Right hindlimb (tissue), 1 donor: ENCODE measurements at regions not wholly inside any gene's neighbourhood (a gene's known extent, or its start where the extent isn't known, plus 50 kb on each side); places are given as distances from the start of the nearest gene placed in this dataset.
A peak's percentile ranks its signal among the peaks of the same experiment; 100 is the strongest.

Experiments used
- DNase-seq: peaks from one replicate; pipeline ENCODE4 v3.0.0-alpha.2; 2018

DNA sequence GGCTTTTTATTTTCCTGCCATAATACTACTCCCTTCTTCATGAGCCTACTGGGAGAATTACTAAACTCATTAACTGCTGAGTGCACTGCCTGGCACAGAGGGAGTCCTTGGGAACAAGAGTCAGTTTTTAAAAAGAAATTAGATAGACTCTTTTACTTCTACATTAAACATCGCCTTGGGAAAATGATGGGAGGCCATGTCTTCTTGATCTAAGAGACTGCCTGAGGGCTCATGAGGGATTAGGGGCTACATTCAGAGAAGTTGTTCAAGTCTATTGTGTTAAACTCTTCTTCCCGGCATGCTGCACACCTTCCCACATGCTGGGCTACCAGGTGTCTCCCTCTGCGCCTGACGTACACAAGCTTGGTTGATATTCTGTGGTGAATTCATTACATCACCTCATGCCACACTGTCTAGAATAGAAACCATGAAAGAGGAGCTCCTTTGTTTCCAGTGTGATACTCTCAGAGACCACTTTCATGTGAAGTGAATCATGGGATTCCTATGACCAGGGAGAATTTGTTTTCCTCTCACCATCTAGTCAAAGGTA, 1422.3 kb downstream of the AACS start:
- no peak for DNase-seq

GRCh38 chr12:126488806-126489205, 1423.6 kb downstream of the AACS start:
- DNase-seq, result peak; percentile 47

DNA sequence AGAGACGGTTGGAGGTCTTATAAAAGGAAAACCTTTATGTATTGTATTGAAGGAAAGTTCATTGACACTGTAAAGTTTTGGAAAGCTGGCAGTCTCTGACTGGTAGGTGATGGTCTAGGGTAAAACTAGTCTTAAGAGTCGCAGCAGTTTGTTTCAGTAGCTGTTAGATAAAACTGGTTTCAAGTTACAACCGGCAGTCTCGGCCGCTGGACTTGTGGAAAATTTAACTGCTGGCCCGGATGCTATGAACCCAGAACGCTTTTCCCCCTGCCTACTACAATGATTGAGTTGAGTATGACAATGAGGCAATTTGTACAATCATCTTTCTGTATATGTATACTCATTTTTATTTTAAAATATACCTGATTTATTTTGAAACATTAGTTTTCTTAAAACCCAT, 1426.9 kb downstream of the AACS start:
- DNase-seq, result no peak

DNA sequence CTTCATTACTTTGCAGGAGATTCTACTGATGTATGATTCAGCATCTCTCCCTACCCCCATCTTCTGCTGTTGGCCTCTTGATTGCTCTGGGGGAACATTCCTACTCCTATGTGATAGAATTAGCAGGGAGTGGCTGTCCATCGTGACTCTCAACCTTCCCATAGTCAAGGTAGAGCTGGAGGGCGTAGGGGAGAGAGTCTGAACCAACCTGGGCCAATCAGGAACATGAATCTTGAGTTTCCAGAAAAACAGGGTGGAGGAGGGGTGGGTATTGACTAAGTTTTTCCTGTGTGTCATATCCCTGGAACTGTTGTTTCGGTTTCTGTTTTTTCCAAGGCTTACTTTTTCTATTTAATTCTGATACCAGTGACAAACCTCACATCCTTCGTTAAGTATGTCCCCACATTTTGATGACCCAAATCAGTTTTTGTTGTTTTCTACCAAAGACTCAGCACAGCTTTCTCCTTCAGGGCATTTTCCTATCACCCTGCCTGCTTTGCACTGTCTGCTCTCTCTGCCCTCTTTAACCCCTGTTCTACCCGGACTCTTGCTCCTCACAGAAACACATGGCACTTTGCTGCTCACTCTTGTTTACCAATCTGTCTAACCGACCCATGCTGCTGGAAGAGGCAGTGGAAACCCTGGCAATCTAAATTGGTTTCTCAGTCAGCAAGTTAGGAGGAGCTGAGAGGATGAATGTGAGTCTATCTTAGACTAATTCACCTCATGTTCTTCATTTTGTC, 1428.3 kb downstream of the AACS start:
- DNase-seq, result no peak

DNA sequence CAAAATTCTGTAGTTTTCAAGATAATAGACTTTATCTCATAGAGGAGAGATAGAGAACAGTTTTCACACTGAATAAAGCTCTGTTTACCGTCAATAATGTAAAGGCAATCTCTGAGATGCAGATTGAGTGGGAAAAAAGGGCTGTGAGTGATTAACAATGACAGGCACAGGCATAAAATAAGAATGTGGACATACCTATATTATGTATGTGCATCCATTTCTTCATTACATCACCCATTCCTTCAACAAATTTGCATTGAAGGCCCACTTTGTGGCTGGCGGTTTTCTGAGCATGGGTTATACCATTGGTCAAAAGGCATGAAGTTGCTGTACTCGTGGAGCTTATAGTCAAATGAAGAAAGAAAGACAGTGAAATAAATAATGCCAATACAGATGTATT, 1431.0 kb downstream of the AACS start:
- no peak for DNase-seq

DNA sequence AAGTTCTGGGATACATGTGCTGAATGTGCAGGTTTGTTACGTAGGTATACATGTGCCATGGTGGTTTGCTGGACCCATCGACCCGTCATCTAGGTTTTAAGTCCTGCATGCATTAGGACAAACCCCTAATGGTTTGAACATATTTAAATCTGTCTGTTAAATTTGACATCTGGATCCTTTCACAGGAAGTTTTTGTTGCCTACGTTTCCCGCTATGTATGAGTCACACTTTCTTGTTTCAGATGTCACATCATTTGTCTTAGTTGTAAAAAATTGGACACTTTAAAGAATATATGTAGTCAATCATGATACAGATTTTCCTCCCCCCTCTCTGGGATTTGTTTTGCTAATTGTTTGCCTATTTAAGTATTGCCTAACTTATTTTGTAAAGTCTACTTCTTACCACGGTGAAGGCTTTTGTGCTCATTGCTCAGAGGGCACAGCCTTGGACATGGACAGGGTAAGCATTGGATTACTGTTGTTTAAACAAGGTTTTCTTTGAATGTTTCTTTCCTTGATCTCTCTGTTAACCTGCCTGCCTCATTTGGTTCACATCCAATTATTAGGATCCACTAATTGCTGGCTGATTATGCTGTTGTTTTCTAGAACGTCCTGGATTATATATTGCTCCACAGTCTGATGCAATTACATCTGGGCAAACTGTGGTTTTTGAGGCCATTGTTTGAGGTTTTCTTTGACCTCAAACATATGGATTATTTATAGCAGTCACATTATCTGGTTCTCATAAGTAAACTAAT, 1441.4 kb downstream of the AACS start:
- no peak for DNase-seq

DNA sequence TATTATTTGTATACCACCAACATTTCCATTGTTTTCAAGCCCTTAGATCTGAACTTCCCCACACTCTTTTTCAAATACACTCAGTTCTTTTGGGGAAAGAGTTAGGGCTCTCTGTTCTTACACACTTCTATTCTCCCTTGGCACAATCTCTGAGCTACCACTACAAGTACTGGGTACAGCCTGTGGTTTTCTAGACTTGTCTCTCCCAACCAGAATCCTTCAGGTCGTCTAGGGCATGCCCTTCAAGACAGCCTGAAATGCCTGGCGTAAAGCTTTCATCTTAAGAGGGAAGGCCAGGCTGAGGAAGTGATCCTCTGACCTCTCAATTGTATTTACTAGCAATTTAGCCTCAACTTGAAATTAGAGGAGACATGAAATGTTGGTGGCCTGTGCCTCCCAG, 1442.0 kb downstream of the AACS start:
- no peak for DNase-seq

DNA sequence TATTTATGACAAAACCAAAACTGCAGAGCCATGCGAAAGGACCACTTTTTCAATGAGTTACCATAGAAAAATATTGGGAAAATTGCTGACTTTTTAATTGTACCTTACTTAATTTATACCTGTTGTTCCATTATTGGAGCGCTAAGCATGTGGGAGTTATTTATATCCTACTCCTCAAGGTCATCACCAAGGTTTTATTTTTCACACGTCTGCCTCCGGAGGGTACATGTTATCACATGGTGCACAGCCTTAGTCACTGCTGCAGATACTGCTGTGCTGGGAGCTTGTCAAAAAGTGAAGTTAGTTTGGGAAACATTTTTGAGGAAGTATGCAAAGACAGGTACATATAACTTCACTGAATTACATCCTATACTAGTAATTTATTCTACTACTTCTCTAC, 1444.3 kb downstream of the AACS start:
- no peak for DNase-seq

- no peak for DNase-seq
These were observed 1445.4 kb downstream of the AACS start for GRCh38 chr12:126510630-126511029.

DNA sequence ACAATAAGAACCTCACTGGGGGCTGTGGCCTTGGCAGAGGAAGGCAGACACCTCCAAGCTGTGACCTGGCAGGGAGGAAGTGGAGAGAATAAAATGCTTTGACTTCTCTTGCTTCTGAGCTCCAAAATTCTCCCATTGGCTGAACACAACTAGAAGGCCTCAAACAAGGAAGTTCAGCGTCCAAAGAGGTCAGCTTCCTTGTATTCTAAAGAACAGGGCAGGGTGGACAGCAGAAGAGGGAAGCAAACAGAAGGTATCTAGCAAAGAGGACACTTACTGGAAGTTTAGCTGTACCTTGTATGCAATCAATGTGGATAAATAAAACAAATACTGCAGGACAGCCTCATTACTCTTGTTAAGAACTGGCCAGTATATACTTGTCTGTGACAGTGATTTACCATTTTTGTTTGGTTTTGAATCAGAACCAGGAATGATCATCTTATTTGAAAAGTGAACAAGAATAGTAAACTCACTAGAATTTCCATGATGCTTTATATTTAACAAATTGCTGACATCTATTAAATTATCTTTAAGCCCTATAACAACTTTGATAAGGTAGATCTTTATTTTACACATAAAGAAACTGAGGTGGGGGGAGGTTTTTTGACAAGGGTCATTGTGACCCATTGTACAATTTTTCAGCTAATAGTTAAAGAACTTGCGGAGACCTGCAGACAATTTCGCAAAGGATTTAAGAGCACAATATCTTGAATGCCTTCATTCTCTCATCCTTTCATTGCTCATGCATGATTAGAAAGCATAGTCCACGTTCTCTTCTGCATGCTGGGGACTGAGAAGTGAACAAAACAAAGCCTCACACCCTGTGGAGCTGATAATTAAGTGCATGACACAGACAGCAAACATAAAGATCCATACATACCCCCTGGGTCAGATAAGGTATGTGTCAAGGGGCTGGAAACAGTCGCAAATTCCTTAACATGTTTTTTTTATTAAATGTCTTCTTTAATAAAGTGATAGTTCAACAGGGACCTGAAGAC, 1448.0 kb downstream of the AACS start:
- no peak for DNase-seq

- DNase-seq, result no peak
These were observed 1453.5 kb downstream of the AACS start for GRCh38 chr12:126518596-126519200.

GRCh38 chr12:126519833-126520232, 1454.6 kb downstream of the AACS start:
- no peak for DNase-seq

DNA sequence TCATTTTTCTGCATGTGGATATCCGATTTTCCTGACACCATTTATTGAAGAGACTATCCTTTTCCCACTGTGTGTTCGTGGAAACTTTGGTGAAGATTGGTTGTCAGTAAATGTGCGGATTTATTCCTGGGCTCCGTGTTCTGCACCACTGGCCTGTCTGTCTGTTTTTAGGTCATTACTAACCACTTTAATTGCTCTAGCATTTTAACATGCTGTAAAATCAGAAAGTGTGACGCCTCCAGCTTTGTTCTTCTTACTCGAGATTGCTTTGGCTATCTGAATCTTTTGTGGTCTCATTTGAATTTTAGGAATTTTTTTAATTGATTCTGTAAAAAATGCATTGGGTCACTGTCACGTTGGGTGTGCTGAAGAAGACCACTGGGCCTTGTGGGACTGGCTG, 1458.7 kb downstream of the AACS start:
- no peak for DNase-seq

DNA sequence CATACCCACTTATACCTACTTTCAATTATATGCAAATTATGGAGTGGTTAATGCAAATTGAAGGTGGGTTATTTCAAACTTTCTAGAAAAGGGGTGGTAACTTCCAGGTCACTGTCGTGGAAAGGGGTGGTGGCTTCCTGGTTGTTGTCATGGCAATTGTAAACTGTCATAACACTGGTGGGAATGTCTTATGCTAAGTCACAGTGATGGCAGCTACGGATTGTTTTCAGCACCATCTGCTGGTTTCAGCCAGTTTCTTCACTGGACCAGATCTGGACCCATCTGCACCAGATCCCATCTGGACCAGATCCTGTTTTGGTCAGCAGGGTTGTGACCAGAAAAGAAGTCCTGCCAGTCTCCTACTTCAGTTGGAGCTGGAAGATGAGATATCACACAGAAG, 1469.3 kb downstream of the AACS start:
- no peak for DNase-seq

GRCh38 chr12:126534942-126535341, 1469.7 kb downstream of the AACS start:
- DNase-seq, result no peak

DNA sequence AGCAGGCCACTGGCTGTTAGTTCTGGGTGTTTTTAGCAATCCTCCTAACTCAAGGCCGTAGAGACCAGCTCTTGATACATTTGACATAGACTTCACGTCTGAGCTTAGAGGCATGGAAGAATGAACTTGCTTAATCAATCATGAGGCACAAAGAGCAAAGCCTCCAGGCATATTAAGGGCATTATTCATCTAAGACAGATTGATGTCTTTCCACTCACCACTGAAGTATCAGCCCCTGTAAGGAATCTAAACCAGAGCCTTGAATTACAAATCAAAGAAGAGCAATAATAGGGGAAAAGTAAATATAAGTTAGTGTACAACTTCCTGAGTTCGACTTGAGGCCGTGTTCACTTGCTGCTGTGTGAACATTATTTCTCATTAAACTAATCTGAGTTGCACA, 1470.7 kb downstream of the AACS start:
- no peak for DNase-seq

- no peak for DNase-seq
These were observed 1472.8 kb downstream of the AACS start for GRCh38 chr12:126537961-126538530.

- no peak for DNase-seq
These were observed 1473.7 kb downstream of the AACS start for GRCh38 chr12:126538888-126539287.

- no peak for DNase-seq
These were observed 1480.2 kb downstream of the AACS start for GRCh38 chr12:126545411-126545810.

GRCh38 chr12:126547905-126548304, 1482.7 kb downstream of the AACS start:
- peak; percentile 21 for DNase-seq

GRCh38 chr12:126551869-126552268, 1486.6 kb downstream of the AACS start:
- DNase-seq, result no peak

DNA sequence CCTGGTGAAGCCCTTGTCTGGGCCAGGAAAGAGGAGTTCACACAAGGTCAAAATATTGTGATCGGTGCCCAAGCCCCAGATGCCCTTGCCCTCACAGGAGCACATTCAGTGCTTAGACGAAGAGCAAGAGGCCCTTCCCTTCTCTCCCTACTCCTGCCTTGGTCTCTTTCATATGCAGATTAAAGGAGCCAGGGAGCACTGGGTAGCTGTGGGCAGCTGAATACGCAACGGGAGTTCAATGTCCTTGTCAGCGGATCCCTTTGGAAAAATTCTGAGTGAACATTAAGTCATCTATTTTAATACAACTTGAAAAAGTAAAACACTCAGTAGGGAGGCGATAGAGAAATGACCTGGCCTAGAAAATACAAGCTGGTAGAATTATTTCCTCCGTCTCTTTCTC, 1489.4 kb downstream of the AACS start:
- DNase-seq, result no peak
